Nephron progenitor cell (in vitro differentiated cells): ENCODE measurements at regions not wholly inside any gene's neighbourhood (a gene's known extent, or its start where the extent isn't known, plus 50 kb on each side); places are given as distances from the start of the nearest gene placed in this dataset.

ENCODE experiments used
- DNase-seq: peaks from one replicate; pipeline ENCODE4 v3.0.0; 2021
- H3K27ac Mint-ChIP-seq: 2 replicates; pipeline ENCODE4 v1.8.0; 2021; ENCODE audit warnings: mild to moderate bottlenecking, moderate library complexity, mixed read lengths
- H3K27me3 Mint-ChIP-seq: 2 replicates; pipeline ENCODE4 v1.8.0; 2021; ENCODE audit warnings: mild to moderate bottlenecking, low read depth, mixed read lengths; ENCODE audit not compliant: poor library complexity
- H3K36me3 Mint-ChIP-seq: 2 replicates; pipeline ENCODE4 v1.8.0; 2021; ENCODE audit warnings: low read depth, mixed read lengths
- H3K4me1 Mint-ChIP-seq: 2 replicates; pipeline ENCODE4 v1.8.0; 2021; ENCODE audit warnings: mixed read lengths
- H3K4me3 Mint-ChIP-seq: 2 replicates; pipeline ENCODE4 v1.8.0; 2021; ENCODE audit warnings: mild to moderate bottlenecking, moderate library complexity, mixed read lengths
- H3K9me3 Mint-ChIP-seq: 2 replicates; pipeline ENCODE4 v1.8.0; 2021; ENCODE audit warnings: mild to moderate bottlenecking, moderate library complexity, mixed read lengths
- TF ChIP-seq, protein P1 (sequence below): fragments of 200-600 bp; sonication (generic); IDR thresholded peaks from 2 replicates; pipeline ENCODE4 v1.5.0; 2021; ENCODE audit warnings: antibody characterized with exemption

DNA sequence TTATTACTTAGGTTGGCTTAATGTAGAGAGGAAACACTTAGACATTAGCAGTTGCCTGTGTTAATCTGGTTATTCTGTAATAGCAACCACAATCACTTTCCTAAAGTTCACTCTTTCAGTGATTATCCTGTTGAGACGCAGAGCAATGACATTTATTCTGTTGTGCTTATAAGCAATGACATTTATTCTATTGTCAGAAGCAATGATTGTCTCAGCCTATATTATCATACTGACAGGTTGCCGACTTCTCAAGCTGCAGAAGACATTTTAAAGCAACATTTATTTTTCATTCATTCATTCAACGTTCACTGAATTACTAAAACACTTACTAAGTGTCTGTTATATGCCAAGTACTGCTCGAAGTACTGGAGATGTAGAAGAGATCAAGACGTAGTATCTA, 193.5 kb upstream of the SLITRK3 start:
- no peaks in the 10 kb centered on the region for H3K9me3 Mint-ChIP-seq
- H3K36me3 Mint-ChIP-seq, result no peaks in the 10 kb centered on the region
- TF ChIP-seq, protein P1, sequence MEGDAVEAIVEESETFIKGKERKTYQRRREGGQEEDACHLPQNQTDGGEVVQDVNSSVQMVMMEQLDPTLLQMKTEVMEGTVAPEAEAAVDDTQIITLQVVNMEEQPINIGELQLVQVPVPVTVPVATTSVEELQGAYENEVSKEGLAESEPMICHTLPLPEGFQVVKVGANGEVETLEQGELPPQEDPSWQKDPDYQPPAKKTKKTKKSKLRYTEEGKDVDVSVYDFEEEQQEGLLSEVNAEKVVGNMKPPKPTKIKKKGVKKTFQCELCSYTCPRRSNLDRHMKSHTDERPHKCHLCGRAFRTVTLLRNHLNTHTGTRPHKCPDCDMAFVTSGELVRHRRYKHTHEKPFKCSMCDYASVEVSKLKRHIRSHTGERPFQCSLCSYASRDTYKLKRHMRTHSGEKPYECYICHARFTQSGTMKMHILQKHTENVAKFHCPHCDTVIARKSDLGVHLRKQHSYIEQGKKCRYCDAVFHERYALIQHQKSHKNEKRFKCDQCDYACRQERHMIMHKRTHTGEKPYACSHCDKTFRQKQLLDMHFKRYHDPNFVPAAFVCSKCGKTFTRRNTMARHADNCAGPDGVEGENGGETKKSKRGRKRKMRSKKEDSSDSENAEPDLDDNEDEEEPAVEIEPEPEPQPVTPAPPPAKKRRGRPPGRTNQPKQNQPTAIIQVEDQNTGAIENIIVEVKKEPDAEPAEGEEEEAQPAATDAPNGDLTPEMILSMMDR, result no peak
- H3K27ac Mint-ChIP-seq, result no peak overlapping the region
- H3K27me3 Mint-ChIP-seq, result no peaks in the 10 kb centered on the region
- DNase-seq, result no peak
- H3K4me3 Mint-ChIP-seq, result no peak overlapping the region
- no peaks in the 10 kb centered on the region for H3K4me1 Mint-ChIP-seq

DNA sequence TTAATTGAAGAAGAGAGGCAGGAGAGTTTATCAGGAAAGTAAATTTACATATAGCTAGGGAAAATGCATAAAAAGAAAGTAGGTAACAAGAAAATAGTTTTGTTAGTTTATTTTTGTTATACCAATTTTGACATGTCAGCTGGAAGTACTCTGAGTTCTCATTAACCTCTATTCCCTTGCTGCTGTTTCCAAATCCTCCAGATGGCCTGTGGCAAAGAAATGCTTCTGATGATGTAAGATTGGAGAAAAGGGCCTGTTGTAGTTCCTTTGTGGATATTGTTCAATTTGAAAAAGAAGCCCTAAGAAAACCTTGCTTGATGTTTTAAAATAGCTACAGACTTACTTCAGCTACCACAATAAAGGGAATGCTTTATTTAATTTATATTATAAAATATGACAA, 192.9 kb upstream of the SLITRK3 start:
- Mint-ChIP-seq H3K27ac (no peak overlapping the region), H3K4me1 (no peaks in the 10 kb centered on the region), H3K36me3 (no peaks in the 10 kb centered on the region), H3K9me3 (no peaks in the 10 kb centered on the region), H3K27me3 (no peaks in the 10 kb centered on the region), H3K4me3 (no peak overlapping the region)
- no peak for DNase-seq
- TF ChIP-seq, protein P1, result no peak

DNA sequence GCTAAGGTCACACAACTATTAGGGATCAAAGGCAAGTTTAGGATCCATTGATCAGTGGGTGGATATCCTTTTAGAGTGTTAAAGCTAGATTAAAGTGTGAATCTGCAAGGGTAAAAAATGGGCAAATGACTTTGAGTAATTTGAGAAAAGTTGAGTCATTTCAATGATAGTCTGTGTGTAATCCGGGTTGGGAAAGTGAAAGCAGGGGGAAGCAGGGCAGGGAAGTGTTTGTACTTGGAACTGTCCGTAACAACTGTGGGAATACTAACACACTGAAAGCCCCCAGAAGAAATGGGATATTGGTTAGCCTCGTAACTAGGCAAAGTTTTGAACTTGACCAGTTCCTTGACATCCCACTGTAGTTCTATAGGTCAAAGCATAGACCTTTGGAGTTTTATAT, 187.2 kb upstream of the SLITRK3 start:
- Mint-ChIP-seq H3K4me1 (no peaks in the 10 kb centered on the region), H3K36me3 (no peaks in the 10 kb centered on the region), H3K4me3 (no peak overlapping the region), H3K9me3 (no peaks in the 10 kb centered on the region), H3K27me3 (peaks cover 5% of the 10 kb centered on the region), H3K27ac (peak overlapping the region; percentile 12)
- DNase-seq, result no peak
- TF ChIP-seq, protein P1, result no peak

DNA sequence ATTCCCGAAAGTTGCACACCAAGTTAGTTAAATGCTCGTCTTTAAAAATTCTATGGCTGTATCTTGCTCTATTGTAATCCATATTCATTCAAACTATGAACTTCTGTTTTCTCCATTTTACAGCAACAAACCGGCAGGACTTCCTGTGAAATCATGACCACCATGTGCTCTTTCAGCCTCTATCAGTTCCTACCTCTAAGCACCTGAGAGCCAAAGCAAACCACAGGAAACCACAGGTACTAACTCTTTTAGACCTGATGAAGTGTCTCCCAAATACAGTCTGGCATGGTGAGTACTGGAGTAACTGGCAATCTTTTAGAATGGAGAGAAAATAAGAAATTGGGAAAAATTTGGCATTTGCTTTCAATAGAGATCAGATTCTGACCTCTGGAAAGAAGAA, 186.5 kb upstream of the SLITRK3 start:
- Mint-ChIP-seq H3K9me3 (no peaks in the 10 kb centered on the region), H3K4me1 (no peaks in the 10 kb centered on the region), H3K27ac (no peak overlapping the region), H3K36me3 (no peaks in the 10 kb centered on the region), H3K4me3 (no peak overlapping the region), H3K27me3 (peaks cover 5% of the 10 kb centered on the region)
- TF ChIP-seq, protein P1, result no peak
- no peak for DNase-seq

DNA sequence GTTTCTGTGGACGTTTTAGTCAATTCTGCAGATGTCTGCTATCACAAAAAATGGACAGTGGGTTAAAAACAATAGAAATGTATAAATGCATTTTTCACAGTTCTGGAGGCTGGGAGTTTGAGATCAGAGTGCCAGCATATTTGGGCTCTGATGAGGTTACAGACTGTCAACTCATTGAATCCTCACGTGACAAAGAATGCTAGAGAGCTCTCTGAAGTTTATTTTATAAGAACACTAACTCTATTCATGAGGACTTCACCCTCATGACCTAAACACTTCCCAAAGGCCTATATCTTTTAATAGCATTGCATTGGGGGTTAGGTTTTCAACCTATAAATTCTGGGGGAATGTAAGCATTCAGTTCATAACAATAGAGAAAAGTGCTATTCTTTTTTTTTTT, 182.6 kb upstream of the SLITRK3 start:
- TF ChIP-seq, protein P1, result no peak
- Mint-ChIP-seq H3K27me3 (peaks cover 8% of the 10 kb centered on the region), H3K4me3 (no peak overlapping the region), H3K9me3 (no peaks in the 10 kb centered on the region), H3K27ac (no peak overlapping the region), H3K36me3 (no peaks in the 10 kb centered on the region), H3K4me1 (no peaks in the 10 kb centered on the region)
- DNase-seq, result no peak

DNA sequence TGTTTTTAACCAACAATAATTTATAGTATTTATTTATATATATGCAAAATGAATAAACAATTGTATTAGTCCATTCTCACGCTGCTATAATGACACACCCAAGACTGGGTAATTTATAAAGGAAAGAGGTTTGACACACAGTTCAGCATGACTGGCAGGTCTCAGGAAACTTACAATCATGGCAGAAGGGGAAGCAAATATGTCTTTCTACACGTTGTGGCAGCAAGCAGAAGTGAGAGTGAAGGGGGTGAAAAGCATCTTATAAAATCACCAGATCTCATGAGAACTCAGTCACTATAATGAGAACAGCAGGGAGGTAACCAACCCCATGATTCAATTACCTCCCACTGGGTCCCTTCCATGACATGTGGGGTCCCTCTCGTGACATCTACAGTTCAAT, 162.8 kb upstream of the SLITRK3 start:
- H3K4me3 Mint-ChIP-seq, result no peak overlapping the region
- no peaks in the 10 kb centered on the region for H3K4me1 Mint-ChIP-seq
- TF ChIP-seq, protein P1, result no peak
- DNase-seq, result no peak
- no peaks in the 10 kb centered on the region for H3K36me3 Mint-ChIP-seq
- H3K9me3 Mint-ChIP-seq, result no peaks in the 10 kb centered on the region
- H3K27ac Mint-ChIP-seq, result no peak overlapping the region
- H3K27me3 Mint-ChIP-seq, result no peaks in the 10 kb centered on the region
